ENCODE measurements at regions not wholly inside any gene's neighbourhood (a gene's known extent, or its start where the extent isn't known, plus 50 kb on each side); places are given as distances from the start of the nearest gene placed in this dataset.

GRCh38 chr16:86151239-86151851 lies 252.4 kb downstream of the IRF8 start:
- TF ChIP-seq POLR2A (IDR thresholded peaks at IDR 0.05) (no peak), CTCF (IDR thresholded peaks at IDR 0.05) (no peak)

Data from tibial nerve (tissue), 3 donors.